ENCODE measurements at regions not wholly inside any gene's neighbourhood (a gene's known extent, or its start where the extent isn't known, plus 50 kb on each side); places are given as distances from the start of the nearest gene placed in this dataset.

DNA sequence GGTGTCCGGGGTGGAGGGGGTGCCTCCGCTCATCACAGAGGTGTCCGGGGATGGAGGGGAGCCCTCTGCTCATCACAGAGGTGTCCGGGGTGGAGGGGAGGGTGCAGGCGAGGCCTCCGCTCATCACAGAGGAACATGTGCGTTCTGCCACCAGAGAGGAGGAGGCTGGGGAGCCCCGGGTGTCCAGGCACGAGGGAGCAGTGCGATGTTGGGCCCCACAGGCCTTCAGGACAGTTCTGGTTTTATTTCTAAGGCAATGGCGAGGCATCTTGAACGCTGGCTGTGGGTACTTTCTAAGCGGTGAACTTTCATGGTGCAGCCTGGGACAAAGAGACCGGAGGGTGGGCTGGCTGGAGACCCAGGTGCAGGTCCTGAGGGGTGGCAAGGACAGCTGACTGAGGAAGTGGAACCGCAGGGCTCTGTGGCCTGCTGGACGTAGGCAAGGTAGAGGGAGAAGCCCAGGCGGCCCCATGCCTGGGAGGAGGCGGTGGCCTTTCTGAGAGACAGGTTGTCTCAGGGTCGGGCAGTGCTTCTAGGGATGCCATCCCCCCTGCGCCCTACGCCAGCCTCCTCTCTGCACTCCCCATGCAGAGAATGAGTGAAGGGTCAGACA lies 196.6 kb upstream of the SALL3 start:
- no peak for ATAC-seq
- no peak for DNase-seq
- Mint-ChIP-seq H3K27ac (no peak overlapping the region), H3K9me3 (no peaks in the 10 kb centered on the region), H3K36me3 (ENCODE audit: low read depth) (no peaks in the 10 kb centered on the region), H3K27me3 (no peaks in the 10 kb centered on the region), H3K4me1 (no peaks in the 10 kb centered on the region), H3K4me3 (no peak overlapping the region)

DNA sequence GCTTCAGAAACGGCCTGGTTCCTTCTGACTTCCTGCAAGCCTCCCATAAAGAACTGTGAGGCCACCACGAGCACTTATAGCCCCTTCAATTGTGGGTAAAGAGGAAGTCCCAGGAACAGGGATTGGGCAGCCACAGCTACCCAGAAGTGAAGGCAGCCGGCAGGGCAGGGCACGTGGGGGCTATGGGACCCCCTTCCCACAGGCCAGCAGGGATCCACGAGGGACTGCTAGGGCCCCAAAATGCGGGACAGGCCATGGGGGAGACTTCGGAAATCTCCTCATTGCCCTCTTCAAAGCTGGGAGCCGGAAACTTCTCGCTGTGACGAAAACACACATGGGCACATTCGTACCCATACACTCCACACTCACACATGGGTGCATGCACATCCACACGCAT lies 196.1 kb upstream of the SALL3 start:
- ATAC-seq (no peak), DNase-seq (no peak)

DNA sequence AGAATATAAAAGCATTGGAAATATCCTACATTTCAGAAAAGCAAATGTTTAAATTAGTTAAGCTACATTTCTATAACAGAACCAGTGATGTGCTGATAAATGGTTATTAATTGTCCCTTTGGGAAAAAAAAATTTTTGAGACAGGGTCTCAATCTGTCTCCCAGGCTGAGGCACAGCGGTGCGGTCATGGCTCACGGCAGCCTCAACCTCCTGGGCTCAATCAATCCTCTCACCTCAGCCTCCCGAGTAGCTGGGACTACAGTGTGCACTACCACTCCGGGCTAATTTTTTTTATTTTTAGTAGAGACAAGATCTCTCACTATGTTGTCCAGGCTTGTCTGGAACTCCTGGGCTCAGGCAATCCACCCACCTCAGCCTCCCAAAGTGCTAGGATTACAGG lies 194.8 kb upstream of the SALL3 start:
- DNase-seq: no peak
- no peak overlapping the region for H3K4me3 Mint-ChIP-seq
- H3K4me1 Mint-ChIP-seq: no peaks in the 10 kb centered on the region
- no peaks in the 10 kb centered on the region for H3K27me3 Mint-ChIP-seq
- no peaks in the 10 kb centered on the region for H3K36me3 Mint-ChIP-seq (ENCODE audit: low read depth)
- no peaks in the 10 kb centered on the region for H3K9me3 Mint-ChIP-seq
- H3K27ac Mint-ChIP-seq: no peak overlapping the region
- no peak for ATAC-seq

More for the DNA sequence above, 196.1 kb upstream of the SALL3 start:
- no peaks in the 10 kb centered on the region for H3K9me3 Mint-ChIP-seq
- no peaks in the 10 kb centered on the region for H3K36me3 Mint-ChIP-seq (ENCODE audit: low read depth)
- no peak overlapping the region for H3K4me3 Mint-ChIP-seq
- no peak overlapping the region for H3K27ac Mint-ChIP-seq
- H3K4me1 Mint-ChIP-seq: no peaks in the 10 kb centered on the region
- H3K27me3 Mint-ChIP-seq: no peaks in the 10 kb centered on the region

DNA sequence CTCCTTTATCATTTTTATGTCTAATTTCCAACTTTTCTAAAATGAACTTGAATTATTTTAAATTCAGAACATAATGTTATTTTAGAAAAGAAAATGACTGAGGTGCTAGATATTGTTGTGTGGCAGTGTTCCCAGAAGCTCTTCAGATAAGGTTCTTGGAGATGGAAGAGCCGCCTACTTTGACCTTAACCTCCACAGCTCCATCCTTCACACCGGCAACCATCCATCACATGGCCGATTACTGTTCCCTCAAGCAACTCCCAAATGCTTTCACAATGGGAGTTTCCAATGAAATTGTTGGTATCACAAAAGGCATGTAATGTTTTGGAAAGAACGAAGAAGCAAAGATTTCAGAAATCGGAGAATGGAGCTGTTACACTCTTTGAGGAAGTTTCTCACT lies 193.9 kb upstream of the SALL3 start:
- Mint-ChIP-seq H3K27me3 (no peaks in the 10 kb centered on the region), H3K9me3 (no peaks in the 10 kb centered on the region), H3K27ac (no peak overlapping the region), H3K4me1 (no peaks in the 10 kb centered on the region), H3K36me3 (ENCODE audit: low read depth) (no peaks in the 10 kb centered on the region), H3K4me3 (no peak overlapping the region)
- no peak for DNase-seq
- no peak for ATAC-seq

DNA sequence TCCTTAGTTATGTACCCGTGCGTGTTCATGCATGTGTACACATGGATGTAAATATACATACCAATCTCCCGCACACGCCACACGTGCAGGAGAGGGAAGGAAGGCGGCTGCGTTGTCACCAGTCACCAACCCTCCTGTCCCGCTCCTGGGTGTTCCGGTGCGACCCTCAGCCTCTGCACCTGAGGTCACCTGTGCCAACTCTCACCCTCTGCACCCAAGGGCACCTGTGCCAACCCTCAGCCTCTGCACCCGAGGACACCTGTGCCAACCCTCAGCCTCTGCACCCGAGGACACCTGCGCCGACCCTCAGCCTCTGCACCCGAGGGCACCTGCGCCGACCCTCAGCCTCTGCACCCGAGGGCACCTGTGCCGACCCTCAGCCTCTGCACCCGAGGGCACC lies 192.8 kb upstream of the SALL3 start:
- DNase-seq: no peak
- ATAC-seq: no peak
- no peaks in the 10 kb centered on the region for H3K9me3 Mint-ChIP-seq
- no peak overlapping the region for H3K4me3 Mint-ChIP-seq
- no peaks in the 10 kb centered on the region for H3K27me3 Mint-ChIP-seq
- no peaks in the 10 kb centered on the region for H3K4me1 Mint-ChIP-seq
- no peak overlapping the region for H3K27ac Mint-ChIP-seq
- no peaks in the 10 kb centered on the region for H3K36me3 Mint-ChIP-seq (ENCODE audit: low read depth)

DNA sequence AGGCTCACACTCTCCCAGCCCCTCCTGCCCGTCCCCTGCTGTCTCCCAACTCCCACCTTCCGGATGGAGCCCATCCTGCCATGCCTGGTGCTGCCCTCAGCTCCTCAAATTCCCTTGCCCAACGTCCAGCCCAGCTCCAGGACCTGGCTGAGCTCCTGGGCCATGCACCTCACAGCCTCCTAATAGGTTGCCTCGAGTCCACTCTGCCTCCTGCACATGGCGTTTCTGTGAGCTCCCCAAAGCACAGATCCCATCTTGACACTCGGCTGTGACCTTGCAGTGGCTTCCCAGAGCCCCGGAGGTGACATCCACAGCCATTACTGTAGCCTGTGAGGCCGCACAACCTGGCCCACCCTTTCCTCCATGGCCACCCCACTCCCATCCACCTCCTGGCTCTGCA lies 191.9 kb upstream of the SALL3 start:
- Mint-ChIP-seq H3K27me3 (no peaks in the 10 kb centered on the region), H3K4me3 (no peak overlapping the region), H3K9me3 (no peaks in the 10 kb centered on the region), H3K4me1 (no peaks in the 10 kb centered on the region), H3K27ac (no peak overlapping the region), H3K36me3 (ENCODE audit: low read depth) (no peaks in the 10 kb centered on the region)
- no peak for DNase-seq
- peak; percentile 20 for ATAC-seq

DNA sequence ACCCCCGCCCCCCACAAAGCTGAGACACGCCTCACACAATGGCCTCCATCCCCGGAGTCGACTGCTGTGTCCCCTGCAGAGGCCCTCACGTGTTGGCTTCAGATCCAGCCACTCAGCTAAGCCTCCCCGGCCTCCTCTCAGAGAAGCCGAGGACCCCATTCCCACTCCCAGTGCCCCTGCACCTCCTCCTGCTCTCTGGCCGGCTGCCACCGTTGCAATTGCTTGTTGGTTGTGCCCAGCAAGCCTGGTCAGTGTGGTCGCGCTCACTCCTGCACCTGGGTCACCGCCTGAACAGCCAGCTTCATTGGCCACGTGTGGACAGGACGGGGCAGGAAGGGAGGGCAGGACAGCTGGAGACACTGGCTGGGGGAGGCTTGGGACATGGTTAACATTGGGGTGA lies 191.5 kb upstream of the SALL3 start:
- no peaks in the 10 kb centered on the region for H3K9me3 Mint-ChIP-seq
- H3K27me3 Mint-ChIP-seq: no peaks in the 10 kb centered on the region
- H3K36me3 Mint-ChIP-seq (ENCODE audit: low read depth): no peaks in the 10 kb centered on the region
- ATAC-seq (peak; percentile 28), DNase-seq (no peak)
- H3K4me3 Mint-ChIP-seq: no peak overlapping the region
- H3K27ac Mint-ChIP-seq: no peak overlapping the region
- no peaks in the 10 kb centered on the region for H3K4me1 Mint-ChIP-seq

DNA sequence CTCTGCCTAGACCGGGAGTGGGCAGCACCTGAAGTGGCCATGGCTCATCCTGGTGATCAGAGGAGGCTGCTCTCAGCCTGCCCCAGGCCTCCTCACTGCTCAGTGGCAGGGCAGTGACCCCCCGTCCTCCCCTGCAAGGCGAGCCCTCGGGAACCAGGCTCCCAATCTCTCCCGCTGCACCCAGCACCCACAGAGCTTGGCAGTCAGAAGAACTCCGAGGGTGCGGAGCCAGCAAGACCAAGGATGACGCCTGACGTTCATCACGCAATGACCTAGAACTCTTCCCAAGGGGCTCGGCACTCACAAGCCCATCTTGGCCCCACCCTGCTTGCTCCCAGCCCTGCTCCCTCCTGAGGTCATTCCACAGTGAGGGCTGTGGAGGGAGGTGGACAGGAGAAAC lies 189.8 kb upstream of the SALL3 start:
- Mint-ChIP-seq H3K4me1 (no peaks in the 10 kb centered on the region), H3K9me3 (no peaks in the 10 kb centered on the region), H3K27ac (no peak overlapping the region), H3K36me3 (ENCODE audit: low read depth) (no peaks in the 10 kb centered on the region), H3K27me3 (no peaks in the 10 kb centered on the region), H3K4me3 (no peak overlapping the region)
- DNase-seq: no peak
- ATAC-seq: no peak

DNA sequence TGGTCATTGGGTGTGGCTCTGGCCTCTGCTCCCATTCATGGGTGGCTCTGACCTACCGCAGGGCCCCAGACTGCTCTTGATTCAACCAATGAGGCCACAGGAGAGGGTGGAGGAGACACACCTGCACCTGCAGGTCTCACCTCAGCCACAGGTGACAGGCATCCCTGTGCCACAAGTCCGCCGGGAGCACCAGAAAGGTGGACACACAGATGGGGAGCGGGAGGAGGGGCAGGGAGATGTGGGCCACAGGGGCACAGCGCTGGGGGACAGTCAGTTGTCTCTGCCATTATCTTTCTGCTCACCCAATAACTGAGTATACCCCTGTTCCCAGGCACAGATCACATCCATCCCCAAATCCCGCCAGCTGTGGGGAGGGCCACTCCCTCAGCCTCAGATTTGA lies 189.1 kb upstream of the SALL3 start:
- Mint-ChIP-seq H3K27ac (no peak overlapping the region), H3K36me3 (ENCODE audit: low read depth) (no peaks in the 10 kb centered on the region), H3K9me3 (no peaks in the 10 kb centered on the region), H3K27me3 (no peaks in the 10 kb centered on the region), H3K4me1 (no peaks in the 10 kb centered on the region), H3K4me3 (no peak overlapping the region)
- no peak for ATAC-seq
- no peak for DNase-seq

DNA sequence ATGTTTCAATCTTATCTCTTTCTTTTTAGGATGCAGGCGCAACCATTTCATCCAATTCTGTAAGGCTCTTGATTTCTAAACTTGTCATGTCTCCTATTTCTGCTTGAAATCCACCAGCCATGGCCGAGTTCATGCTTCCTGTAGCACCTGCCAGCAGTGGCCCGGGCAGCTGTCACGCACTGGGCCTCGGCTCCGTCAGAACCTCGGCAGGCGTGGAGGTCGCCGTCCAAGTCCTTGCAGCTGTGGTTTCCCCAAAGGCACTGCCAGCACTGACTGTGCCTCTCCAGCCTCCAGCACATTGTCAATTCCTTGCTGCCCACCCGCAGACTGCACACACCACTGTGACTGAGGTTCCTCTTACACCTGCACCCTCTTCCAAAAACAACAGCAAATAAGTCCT lies 188.7 kb upstream of the SALL3 start:
- Mint-ChIP-seq H3K27ac (no peak overlapping the region), H3K36me3 (ENCODE audit: low read depth) (no peaks in the 10 kb centered on the region), H3K4me3 (no peak overlapping the region), H3K27me3 (no peaks in the 10 kb centered on the region), H3K9me3 (no peaks in the 10 kb centered on the region), H3K4me1 (no peaks in the 10 kb centered on the region)
- DNase-seq (no peak), ATAC-seq (no peak)

DNA sequence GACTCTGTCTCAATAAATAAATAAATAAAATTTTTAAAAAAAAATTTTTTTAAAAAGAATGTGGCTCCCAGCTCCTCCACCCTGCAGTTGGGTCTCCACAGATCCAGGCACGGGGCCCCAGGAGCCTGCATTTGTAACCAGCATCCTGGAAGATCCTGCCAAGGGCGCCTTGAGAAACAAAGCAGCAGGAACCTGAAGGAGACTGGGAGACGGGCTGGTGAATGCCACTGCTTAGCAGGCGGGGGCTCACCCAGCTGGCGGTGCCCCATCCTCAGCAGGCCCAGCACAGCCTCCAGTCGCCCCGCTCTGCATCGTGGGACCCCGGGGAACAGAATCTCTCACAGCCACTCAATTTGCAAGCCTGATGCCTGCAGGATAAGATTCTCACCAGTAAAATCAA lies 187.5 kb upstream of the SALL3 start:
- H3K9me3 Mint-ChIP-seq: no peaks in the 10 kb centered on the region
- H3K4me1 Mint-ChIP-seq: no peaks in the 10 kb centered on the region
- no peaks in the 10 kb centered on the region for H3K36me3 Mint-ChIP-seq (ENCODE audit: low read depth)
- H3K27ac Mint-ChIP-seq: no peak overlapping the region
- no peaks in the 10 kb centered on the region for H3K27me3 Mint-ChIP-seq
- no peak for DNase-seq
- no peak overlapping the region for H3K4me3 Mint-ChIP-seq
- no peak for ATAC-seq

DNA sequence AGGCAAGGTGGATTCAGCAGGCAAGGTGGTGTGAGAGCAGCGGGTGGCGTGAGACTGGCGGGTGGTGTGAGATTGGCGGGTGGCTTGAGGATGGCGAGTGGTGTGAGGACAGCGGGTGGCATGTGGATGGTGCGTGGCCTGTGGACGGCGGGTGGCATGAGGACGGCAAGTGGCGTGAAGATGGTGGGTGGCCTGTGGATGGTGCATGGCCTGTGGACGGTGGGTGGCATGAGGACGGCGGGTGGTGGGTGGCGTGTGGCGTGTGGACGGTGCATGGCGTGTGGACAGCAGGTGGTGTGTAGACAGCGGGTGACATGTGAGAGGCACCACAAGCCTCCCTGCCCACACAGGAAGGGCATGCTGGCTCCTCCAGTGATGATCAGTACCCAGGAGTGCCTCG lies 186.9 kb upstream of the SALL3 start:
- no peaks in the 10 kb centered on the region for H3K36me3 Mint-ChIP-seq (ENCODE audit: low read depth)
- no peaks in the 10 kb centered on the region for H3K4me1 Mint-ChIP-seq
- no peak overlapping the region for H3K27ac Mint-ChIP-seq
- ATAC-seq: no peak
- no peak overlapping the region for H3K4me3 Mint-ChIP-seq
- H3K9me3 Mint-ChIP-seq: no peaks in the 10 kb centered on the region
- no peaks in the 10 kb centered on the region for H3K27me3 Mint-ChIP-seq
- DNase-seq: no peak

DNA sequence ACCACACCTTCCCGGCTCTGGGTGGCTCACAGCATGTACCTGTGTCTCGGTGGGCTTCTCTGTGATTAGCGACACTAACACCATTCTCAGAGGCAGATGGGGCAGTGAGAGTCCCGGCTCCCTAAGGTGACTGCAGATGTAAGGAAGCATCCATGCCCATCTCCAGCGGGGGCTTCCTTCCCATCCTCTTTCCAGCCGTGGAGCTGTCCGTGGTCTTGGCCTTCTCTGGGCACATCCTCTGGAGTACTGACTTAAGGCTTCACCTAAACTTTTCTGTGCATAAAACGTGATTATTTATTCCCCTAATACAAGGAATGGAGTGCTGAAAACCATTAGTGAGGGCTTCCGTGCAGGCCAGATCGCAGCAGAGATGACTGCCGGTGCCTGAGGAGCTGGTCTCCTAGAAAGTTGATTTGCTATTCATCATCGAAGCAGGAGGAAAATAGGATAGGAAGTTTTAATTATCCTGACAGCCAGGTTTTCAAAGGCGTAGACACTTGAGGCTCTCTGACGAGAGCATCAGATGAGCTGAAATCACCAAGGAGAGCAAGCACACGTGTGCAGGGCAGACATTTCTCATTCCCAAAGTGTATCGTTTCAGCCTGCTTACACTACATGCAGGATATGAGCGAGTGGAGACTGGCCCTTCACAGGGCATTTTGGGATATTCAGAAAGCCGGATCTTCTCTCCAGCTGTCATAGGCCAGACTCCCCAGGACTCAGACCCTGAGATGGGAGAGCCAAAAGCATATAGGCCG lies 186.1 kb upstream of the SALL3 start:
- H3K4me3 Mint-ChIP-seq: no peak overlapping the region
- H3K27me3 Mint-ChIP-seq: no peaks in the 10 kb centered on the region
- no peak overlapping the region for H3K27ac Mint-ChIP-seq
- DNase-seq (no peak), ATAC-seq (no peak)
- no peaks in the 10 kb centered on the region for H3K9me3 Mint-ChIP-seq
- no peaks in the 10 kb centered on the region for H3K36me3 Mint-ChIP-seq (ENCODE audit: low read depth)
- H3K4me1 Mint-ChIP-seq: no peaks in the 10 kb centered on the region

DNA sequence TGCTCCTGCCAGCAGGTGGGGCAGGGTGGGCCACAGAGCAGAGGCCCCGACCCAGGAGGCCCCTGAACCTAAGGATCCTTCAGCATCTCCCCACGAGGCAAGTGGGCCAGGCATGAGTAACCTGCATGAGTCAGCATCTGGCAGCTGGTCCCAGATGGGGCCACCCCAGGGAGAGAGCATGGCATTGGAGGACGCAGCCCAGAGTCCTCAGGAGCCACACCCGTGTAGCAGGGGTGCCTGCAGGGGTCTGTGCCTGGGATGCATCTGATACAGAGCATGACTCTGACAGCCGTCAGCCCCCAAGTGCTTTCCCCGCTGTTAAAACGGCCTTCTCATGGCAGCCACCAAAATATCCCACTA lies 185.6 kb upstream of the SALL3 start:
- Mint-ChIP-seq H3K9me3 (no peaks in the 10 kb centered on the region), H3K4me1 (no peaks in the 10 kb centered on the region), H3K27ac (no peak overlapping the region), H3K27me3 (no peaks in the 10 kb centered on the region), H3K36me3 (ENCODE audit: low read depth) (no peaks in the 10 kb centered on the region), H3K4me3 (no peak overlapping the region)
- ATAC-seq (no peak), DNase-seq (no peak)

DNA sequence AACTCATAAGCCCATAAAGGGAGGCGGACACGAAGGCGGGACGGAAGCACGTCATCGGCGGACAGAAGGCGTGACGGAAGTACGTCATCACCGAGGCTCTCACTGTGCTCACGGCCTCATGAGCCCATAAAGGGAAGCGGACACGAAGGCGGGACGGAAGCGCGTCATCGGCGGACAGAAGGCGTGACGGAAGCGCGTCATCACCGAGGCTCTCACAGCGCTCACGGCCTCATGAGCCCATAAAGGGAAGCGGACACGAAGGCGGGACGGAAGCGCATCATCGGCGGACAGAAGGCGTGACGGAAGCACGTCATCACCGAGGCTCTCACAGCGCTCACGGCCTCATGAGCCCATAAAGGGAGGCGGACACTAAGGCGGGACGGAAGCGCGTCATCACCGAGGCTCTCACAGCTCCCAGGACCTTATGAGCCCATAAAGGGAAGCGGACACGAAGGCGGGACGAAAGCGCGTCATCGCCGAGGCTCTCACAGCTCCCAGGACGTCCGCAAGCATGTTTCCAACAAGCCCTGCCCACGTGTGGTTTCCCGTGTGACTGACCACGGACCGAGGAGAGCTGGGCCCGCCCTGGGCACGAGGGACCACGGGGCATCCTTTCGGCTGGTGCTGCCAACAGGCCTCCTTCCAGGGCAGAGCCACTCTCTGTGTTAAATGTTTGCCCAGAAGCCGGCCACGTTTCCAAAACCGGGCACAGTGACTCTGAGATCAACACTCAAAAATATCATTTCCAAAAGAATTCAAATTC lies 182.7 kb upstream of the SALL3 start:
- no peaks in the 10 kb centered on the region for H3K4me1 Mint-ChIP-seq

More for the DNA sequence above, 182.7 kb upstream of the SALL3 start:
- no peak for ATAC-seq
- no peaks in the 10 kb centered on the region for H3K27me3 Mint-ChIP-seq
- H3K36me3 Mint-ChIP-seq (ENCODE audit: low read depth): no peaks in the 10 kb centered on the region
- no peak overlapping the region for H3K4me3 Mint-ChIP-seq
- H3K27ac Mint-ChIP-seq: no peak overlapping the region
- no peak for DNase-seq
- no peaks in the 10 kb centered on the region for H3K9me3 Mint-ChIP-seq
